ENCODE measurements at regions not wholly inside any gene's neighbourhood (a gene's known extent, or its start where the extent isn't known, plus 50 kb on each side); places are given as distances from the start of the nearest gene placed in this dataset.

- no peak for DNase-seq
- Mint-ChIP-seq H3K36me3 (ENCODE audit: low read depth) (no peaks in the 10 kb centered on the region), H3K9me3 (peaks cover under 1% of the 10 kb centered on the region), H3K27me3 (ENCODE audit: low read depth, poor library complexity) (peaks cover 6% of the 10 kb centered on the region), H3K4me3 (no peak overlapping the region), H3K4me1 (peaks cover 12% of the 10 kb centered on the region), H3K27ac (no peak overlapping the region)
- no peak for TF ChIP-seq CTCF (IDR thresholded peaks at IDR 0.05)
Measured at GRCh38 chr12:105469211-105469610, 138.7 kb downstream of the C12orf75 start.

- H3K27me3 Mint-ChIP-seq (ENCODE audit: low read depth, poor library complexity) = peaks cover 2% of the 10 kb centered on the region
- peaks cover 12% of the 10 kb centered on the region for H3K4me1 Mint-ChIP-seq
- H3K36me3 Mint-ChIP-seq (ENCODE audit: low read depth) = no peaks in the 10 kb centered on the region
- H3K27ac Mint-ChIP-seq = no peak overlapping the region
- no peak for TF ChIP-seq CTCF (IDR thresholded peaks at IDR 0.05)
- H3K9me3 Mint-ChIP-seq = peaks cover 6% of the 10 kb centered on the region
- H3K4me3 Mint-ChIP-seq = no peak overlapping the region
- no peak for DNase-seq
Measured at GRCh38 chr12:105469701-105470100, 139.2 kb downstream of the C12orf75 start.

GRCh38 chr12:105470102-105470501 is 139.6 kb downstream of the C12orf75 start:
- Mint-ChIP-seq H3K9me3 (peaks cover 6% of the 10 kb centered on the region), H3K27me3 (ENCODE audit: low read depth, poor library complexity) (peaks cover 2% of the 10 kb centered on the region), H3K36me3 (ENCODE audit: low read depth) (no peaks in the 10 kb centered on the region), H3K4me1 (peaks cover 12% of the 10 kb centered on the region), H3K4me3 (no peak overlapping the region), H3K27ac (no peak overlapping the region)
- DNase-seq = no peak
- no peak for TF ChIP-seq CTCF (IDR thresholded peaks at IDR 0.05)

GRCh38 chr12:105470601-105471000 is 140.1 kb downstream of the C12orf75 start:
- Mint-ChIP-seq H3K4me1 (peaks cover 12% of the 10 kb centered on the region), H3K9me3 (peaks cover 6% of the 10 kb centered on the region), H3K4me3 (no peak overlapping the region), H3K27me3 (ENCODE audit: low read depth, poor library complexity) (peaks cover 2% of the 10 kb centered on the region), H3K27ac (no peak overlapping the region), H3K36me3 (ENCODE audit: low read depth) (no peaks in the 10 kb centered on the region)
- TF ChIP-seq CTCF (IDR thresholded peaks at IDR 0.05) = no peak
- DNase-seq = no peak

- Mint-ChIP-seq H3K4me1 (peaks cover 6% of the 10 kb centered on the region), H3K27ac (no peak overlapping the region), H3K9me3 (peaks cover 6% of the 10 kb centered on the region), H3K4me3 (no peak overlapping the region), H3K36me3 (ENCODE audit: low read depth) (peaks cover 5% of the 10 kb centered on the region), H3K27me3 (ENCODE audit: low read depth, poor library complexity) (peaks cover 2% of the 10 kb centered on the region)
- TF ChIP-seq CTCF (IDR thresholded peaks at IDR 0.05) = no peak
- no peak for DNase-seq
Measured at GRCh38 chr12:105474672-105475071, 144.2 kb downstream of the C12orf75 start.

GRCh38 chr12:105476616-105477015 is 146.1 kb downstream of the C12orf75 start:
- peaks cover 5% of the 10 kb centered on the region for H3K36me3 Mint-ChIP-seq (ENCODE audit: low read depth)
- no peak overlapping the region for H3K4me3 Mint-ChIP-seq
- peaks cover 6% of the 10 kb centered on the region for H3K9me3 Mint-ChIP-seq
- TF ChIP-seq CTCF (IDR thresholded peaks at IDR 0.05) = no peak
- peaks cover 17% of the 10 kb centered on the region for H3K4me1 Mint-ChIP-seq
- no peak for DNase-seq
- no peak overlapping the region for H3K27ac Mint-ChIP-seq
- H3K27me3 Mint-ChIP-seq (ENCODE audit: low read depth, poor library complexity) = peaks cover 5% of the 10 kb centered on the region
